CD14-positive monocyte (primary cell): ENCODE measurements at regions not wholly inside any gene's neighbourhood (a gene's known extent, or its start where the extent isn't known, plus 50 kb on each side); places are given as distances from the start of the nearest gene placed in this dataset.
"Not testable (repeated sequence)": the region's sequence is repeated elsewhere in the genome, so short reads cannot be mapped to it uniquely, and the experiment has no call there.

Source experiments
- DNase-seq, 3 donors: peaks; one replicate each; pipeline ENCODE4 v3.0.0-alpha.2; 2011 to 2022
- H2AFZ ChIP-seq: 2 replicates; pipeline ENCODE4 v1.6.0; 2012; ENCODE audit warnings: mild to moderate bottlenecking, low read depth, low read length, inconsistent platforms; ENCODE audit not compliant: insufficient read depth, poor library complexity, severe bottlenecking
- H3K27ac ChIP-seq, 2 donors: 1 replicate in 1 of 2; 2 replicates in 1 of 2; pipeline ENCODE4 v1.5.1; 2012 to 2013; ENCODE audit warnings: low read length in 2 of 2, control low read depth in 1 of 2, inconsistent platforms in 1 of 2, low read depth in 1 of 2, mild to moderate bottlenecking in 1 of 2
- H3K27me3 ChIP-seq, 2 donors: one replicate each; pipeline versions ENCODE4 v1.6.0 to v1.6.1; 2011 to 2013; ENCODE audit warnings: low read length in 2 of 2; ENCODE audit not compliant: control insufficient read depth in 2 of 2, insufficient read depth in 2 of 2
- H3K36me3 ChIP-seq, 2 donors: replicated peaks in 1 of 2; 1 replicate in 1 of 2; 2 replicates in 1 of 2; pipeline versions ENCODE4 v1.5.1 to v1.6.1; 2012 to 2013; ENCODE audit warnings: low read length in 2 of 2, control low read depth in 1 of 2, inconsistent platforms in 1 of 2, mild to moderate bottlenecking in 1 of 2; ENCODE audit not compliant: insufficient read depth in 2 of 2, control insufficient read depth in 1 of 2
- H3K4me1 ChIP-seq, 2 donors: 1 replicate in 1 of 2; 2 replicates in 1 of 2; pipeline versions ENCODE4 v1.5.1 to v1.6.1; 2012 to 2013; ENCODE audit warnings: low read length in 2 of 2, control low read depth in 1 of 2, inconsistent platforms in 1 of 2, mild to moderate bottlenecking in 1 of 2, moderate library complexity in 1 of 2; ENCODE audit not compliant: insufficient read depth in 2 of 2, control insufficient read depth in 1 of 2
- H3K4me2 ChIP-seq: replicated peaks from 2 replicates; pipeline ENCODE3; 2012; ENCODE audit warnings: low read length, moderate library complexity, mild to moderate bottlenecking; ENCODE audit not compliant: poor library complexity, severe bottlenecking; ENCODE audit errors: extremely low read depth
- H3K4me3 ChIP-seq, 3 experiments: fragments of 200-600 bp in 1 of 3; sonication (generic) in 1 of 3; replicated peaks in 1 of 3; 1 replicate in 2 of 3; 2 replicates in 1 of 3; pipeline ENCODE4 v1.5.1; 2011 to 2013; ENCODE audit warnings: low read length in 3 of 3, mild to moderate bottlenecking in 3 of 3, control low read depth in 2 of 3, low read depth in 2 of 3, inconsistent platforms in 1 of 3, moderate library complexity in 1 of 3
- H3K79me2 ChIP-seq: 2 replicates; pipeline ENCODE4 v1.6.0; 2012; ENCODE audit warnings: mild to moderate bottlenecking, control low read depth, inconsistent platforms, low read length, moderate library complexity; ENCODE audit not compliant: insufficient read depth
- H3K9ac ChIP-seq: 2 replicates; pipeline ENCODE4 v1.6.0; 2017; ENCODE audit warnings: low read length, mild to moderate bottlenecking; ENCODE audit not compliant: insufficient read depth, poor library complexity, severe bottlenecking
- H3K9me3 ChIP-seq, 2 donors: replicated peaks in 1 of 2; 1 replicate in 1 of 2; 2 replicates in 1 of 2; pipeline versions ENCODE4 v1.5.1 to v1.6.1; 2012 to 2013; ENCODE audit warnings: low read length in 2 of 2, control low read depth in 1 of 2; ENCODE audit not compliant: control insufficient read depth in 1 of 2, insufficient read depth in 1 of 2
- H4K20me1 ChIP-seq: 2 replicates; pipeline ENCODE4 v1.6.0; 2012; ENCODE audit warnings: mild to moderate bottlenecking, low read length, control low read depth, moderate library complexity; ENCODE audit not compliant: insufficient read depth
- H3K27ac Mint-ChIP-seq, 7 donors: one replicate each; pipeline ENCODE4 v1.8.0; 2020; ENCODE audit warnings: mild to moderate bottlenecking in 7 of 7, mixed read lengths in 7 of 7, moderate library complexity in 6 of 7, inconsistent platforms in 2 of 7
- H3K27me3 Mint-ChIP-seq, 3 donors: one replicate each; pipeline ENCODE4 v1.8.0; 2021 to 2022; ENCODE audit warnings: low read depth in 3 of 3, mild to moderate bottlenecking in 3 of 3, mixed read lengths in 3 of 3, moderate library complexity in 3 of 3, inconsistent platforms in 1 of 3
- H3K36me3 Mint-ChIP-seq, 2 donors: one replicate each; pipeline ENCODE4 v1.8.0; 2020; ENCODE audit warnings: mixed read lengths in 2 of 2, inconsistent platforms in 1 of 2, mild to moderate bottlenecking in 1 of 2
- H3K4me1 Mint-ChIP-seq: one replicate; pipeline ENCODE4 v1.8.0; 2020; ENCODE audit warnings: mild to moderate bottlenecking, mixed read lengths
- H3K4me3 Mint-ChIP-seq, 2 donors: one replicate each; pipeline ENCODE4 v1.8.0; 2020; ENCODE audit warnings: mild to moderate bottlenecking in 2 of 2, mixed read lengths in 2 of 2, moderate library complexity in 1 of 2
- H3K9me3 Mint-ChIP-seq, 7 donors: one replicate each; pipeline ENCODE4 v1.8.0; 2020 to 2022; ENCODE audit warnings: mixed read lengths in 7 of 7, mild to moderate bottlenecking in 6 of 7, moderate library complexity in 6 of 7, inconsistent platforms in 2 of 7
- WGBS: methylation state at CpG from one replicate; pipeline ENCODE4 v1.1.5; 2013; ENCODE audit warnings: missing lambda C conversion rate; ENCODE audit not compliant: insufficient coverage; 5-methylcytosine and 5-hydroxymethylcytosine counted together
- intact Hi-C, 2 donors: fragments of 100-400 bp; cut with micrococcal nuclease; formaldehyde crosslinking; loops; one replicate each; pipeline versions ENCODE4 v1.15.0 to v1.15.1; 2023

GRCh38 chr1:145538118-145538882, 69.5 kb upstream of the GPR89A start:
- H3K4me3 Mint-ChIP-seq, H3K79me2 ChIP-seq, H3K36me3 Mint-ChIP-seq, DNase-seq, H3K27ac Mint-ChIP-seq, intact Hi-C loops, H2AFZ ChIP-seq, H3K27ac ChIP-seq, H3K9me3 Mint-ChIP-seq, H3K4me1 ChIP-seq, H3K4me3 ChIP-seq, H3K9ac ChIP-seq, H3K4me1 Mint-ChIP-seq, H3K4me2 ChIP-seq, H3K36me3 ChIP-seq, H3K27me3 ChIP-seq, H4K20me1 ChIP-seq, H3K9me3 ChIP-seq: not testable (repeated sequence)
- peaks cover 9 to 27% (median 14%) of the 10 kb centered on the region in 3 donors for H3K27me3 Mint-ChIP-seq
- WGBS = 67% methylated on average over 1 of the region's 3 CpGs

GRCh38 chr1:145537003-145537402, 70.8 kb upstream of the GPR89A start:
- H3K79me2 ChIP-seq, H3K4me2 ChIP-seq, H3K36me3 Mint-ChIP-seq, intact Hi-C loops, DNase-seq, H3K36me3 ChIP-seq, H2AFZ ChIP-seq, H4K20me1 ChIP-seq, H3K9me3 Mint-ChIP-seq, H3K4me1 ChIP-seq, H3K27me3 ChIP-seq, H3K9ac ChIP-seq, H3K27ac ChIP-seq, H3K4me3 ChIP-seq, H3K4me3 Mint-ChIP-seq, H3K9me3 ChIP-seq, H3K4me1 Mint-ChIP-seq: not testable (repeated sequence)
- peaks cover 9 to 19% (median 10%) of the 10 kb centered on the region in 3 donors for H3K27me3 Mint-ChIP-seq
- peak overlapping the region in 1 of 7 donors; percentile 1 for H3K27ac Mint-ChIP-seq
- no CpG with 5 or more reads among the region's 2 CpGs for WGBS

- H4K20me1 ChIP-seq, intact Hi-C loops, H2AFZ ChIP-seq, H3K4me1 Mint-ChIP-seq, H3K9me3 Mint-ChIP-seq, H3K27ac ChIP-seq, H3K27me3 ChIP-seq, H3K36me3 Mint-ChIP-seq, DNase-seq, H3K79me2 ChIP-seq, H3K27ac Mint-ChIP-seq, H3K4me2 ChIP-seq, H3K36me3 ChIP-seq, H3K4me1 ChIP-seq, H3K9me3 ChIP-seq, H3K4me3 ChIP-seq, H3K9ac ChIP-seq, H3K4me3 Mint-ChIP-seq: not testable (repeated sequence)
- no CpG with 5 or more reads among the region's 2 CpGs for WGBS
- H3K27me3 Mint-ChIP-seq = peaks cover 5 to 12% (median 5%) of the 10 kb centered on the region in 3 donors
Observed at GRCh38 chr1:145535461-145535860, 72.3 kb upstream of the GPR89A start.

- H3K4me3 ChIP-seq, H3K27me3 ChIP-seq, H3K9me3 Mint-ChIP-seq, H3K27ac Mint-ChIP-seq, H3K79me2 ChIP-seq, H3K9me3 ChIP-seq, H4K20me1 ChIP-seq, H3K4me1 Mint-ChIP-seq, H3K36me3 ChIP-seq, H3K4me1 ChIP-seq, H2AFZ ChIP-seq, DNase-seq, H3K27ac ChIP-seq, H3K4me3 Mint-ChIP-seq, intact Hi-C loops, H3K27me3 Mint-ChIP-seq, H3K36me3 Mint-ChIP-seq, H3K9ac ChIP-seq, H3K4me2 ChIP-seq: not testable (repeated sequence)
- WGBS = no CpG with 5 or more reads among the region's 1 CpG
Observed at GRCh38 chr1:145528068-145528564, 79.7 kb upstream of the GPR89A start.
